ENCODE measurements at regions not wholly inside any gene's neighbourhood (a gene's known extent, or its start where the extent isn't known, plus 50 kb on each side); places are given as distances from the start of the nearest gene placed in this dataset.
"Not testable (repeated sequence)": the region's sequence is repeated elsewhere in the genome, so short reads cannot be mapped to it uniquely, and the experiment has no call there.

DNA sequence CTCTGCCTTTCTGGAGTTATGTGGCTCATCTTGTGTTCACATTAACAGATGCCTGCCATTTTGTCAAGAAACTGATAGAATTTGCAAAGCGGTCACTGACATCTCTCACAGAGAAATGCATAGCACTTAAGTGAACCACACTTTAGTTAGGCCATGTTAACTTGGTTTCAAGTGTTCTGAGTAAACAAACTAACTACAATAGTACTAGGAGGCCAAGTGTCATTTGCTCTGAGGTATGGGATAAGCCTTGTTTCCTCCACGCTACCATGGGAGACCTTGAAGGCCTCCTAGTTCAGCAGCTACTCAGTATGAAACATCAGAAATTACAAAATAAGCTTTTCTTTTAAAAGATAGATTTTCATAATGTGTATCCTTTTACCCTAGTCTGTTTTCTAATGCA is 143.5 kb upstream of the MARCKS start:
- H3K4me1 ChIP-seq (ENCODE audit: insufficient read depth, low read length), result no peaks in the 10 kb centered on the region
- H3K9me3 ChIP-seq (ENCODE audit: insufficient read depth, low read depth, low read length), result no peaks in the 10 kb centered on the region
- H3K4me3 ChIP-seq (ENCODE audit: low read length), result no peak overlapping the region
- H3K27ac ChIP-seq (ENCODE audit: low read length), result no peak overlapping the region
- no peaks in the 10 kb centered on the region for H3K36me3 ChIP-seq (ENCODE audit: insufficient read depth, low read depth, low read length)
- no peaks in the 10 kb centered on the region for H3K27me3 ChIP-seq (ENCODE audit: insufficient read depth, low read length)
- H3K9ac ChIP-seq (ENCODE audit: low read depth, low read length), result no peak overlapping the region

DNA sequence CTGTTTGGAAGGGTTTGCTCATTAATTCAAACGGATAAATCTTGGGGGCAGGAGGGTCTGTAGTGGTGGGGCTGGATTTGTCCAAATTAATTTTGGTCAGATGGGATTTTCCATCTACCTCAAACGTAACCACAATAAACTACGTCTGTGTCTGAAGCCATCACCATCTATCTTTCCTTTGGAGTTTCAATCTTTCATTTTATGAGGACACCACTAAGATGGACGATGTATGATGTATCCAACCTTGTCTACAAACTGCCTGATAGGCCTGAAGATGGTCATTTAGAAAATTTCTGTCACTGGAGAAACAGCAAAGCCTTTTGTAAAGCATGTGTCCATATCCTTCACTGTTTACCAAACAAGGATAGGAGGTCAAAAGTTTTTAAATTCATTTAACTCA is 138.6 kb upstream of the MARCKS start:
- H3K27ac ChIP-seq (ENCODE audit: low read length), result no peak overlapping the region
- no peak overlapping the region for H3K4me3 ChIP-seq (ENCODE audit: low read length)

DNA sequence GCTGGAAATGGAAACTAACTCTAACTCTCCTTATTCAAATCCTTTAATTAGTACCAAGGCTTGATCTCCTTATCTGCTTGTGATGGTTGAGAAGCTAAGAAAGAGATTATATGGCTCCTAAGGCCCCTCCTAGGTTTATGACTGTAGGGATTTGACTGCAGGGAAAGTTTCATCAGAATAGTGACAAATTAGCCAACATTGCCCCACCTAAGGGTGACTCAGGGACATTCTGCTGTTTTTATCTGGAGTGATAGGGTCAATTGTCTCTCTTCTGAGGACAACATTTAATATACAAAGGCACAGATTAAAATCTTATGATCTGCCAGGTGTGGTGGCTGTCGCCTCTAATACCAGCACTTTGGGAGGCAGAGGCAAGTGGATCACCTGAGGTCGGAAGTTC is 138.1 kb upstream of the MARCKS start:
- H3K4me3 ChIP-seq (ENCODE audit: low read length), result no peak overlapping the region
- no peak overlapping the region for H3K27ac ChIP-seq (ENCODE audit: low read length)
- H3K4me1 ChIP-seq (ENCODE audit: insufficient read depth, low read length), result no peaks in the 10 kb centered on the region
- H3K36me3 ChIP-seq (ENCODE audit: insufficient read depth, low read depth, low read length), result no peaks in the 10 kb centered on the region
- no peak overlapping the region for H3K9ac ChIP-seq (ENCODE audit: low read depth, low read length)
- H3K9me3 ChIP-seq (ENCODE audit: insufficient read depth, low read depth, low read length), result no peaks in the 10 kb centered on the region
- H3K27me3 ChIP-seq (ENCODE audit: insufficient read depth, low read length), result no peaks in the 10 kb centered on the region

More for the DNA sequence above, 138.6 kb upstream of the MARCKS start:
- no peaks in the 10 kb centered on the region for H3K36me3 ChIP-seq (ENCODE audit: insufficient read depth, low read depth, low read length)
- H3K9me3 ChIP-seq (ENCODE audit: insufficient read depth, low read depth, low read length), result no peaks in the 10 kb centered on the region
- no peak overlapping the region for H3K9ac ChIP-seq (ENCODE audit: low read depth, low read length)
- no peaks in the 10 kb centered on the region for H3K27me3 ChIP-seq (ENCODE audit: insufficient read depth, low read length)
- H3K4me1 ChIP-seq (ENCODE audit: insufficient read depth, low read length), result no peaks in the 10 kb centered on the region

DNA sequence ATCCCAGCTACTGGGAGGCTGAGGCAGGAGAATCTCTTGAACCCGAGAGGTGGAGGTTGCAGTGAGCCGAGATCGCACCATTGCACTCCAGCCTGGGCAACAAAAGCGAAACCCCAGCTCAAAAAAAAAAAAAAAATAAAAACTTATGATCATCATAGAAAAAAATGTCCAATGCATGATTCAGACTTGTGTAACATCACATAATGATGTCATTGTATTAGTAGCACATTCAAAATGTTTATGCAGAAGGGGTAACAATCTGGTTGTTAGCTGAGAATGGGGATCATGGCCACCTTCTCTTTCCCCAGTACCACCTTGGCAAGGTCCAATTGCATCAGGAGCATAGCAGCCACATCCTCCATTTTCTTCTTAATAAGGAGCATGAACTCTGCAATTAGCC is 137.6 kb upstream of the MARCKS start:
- Histone ChIP-seq H3K36me3 (ENCODE audit: insufficient read depth, low read depth, low read length) (no peaks in the 10 kb centered on the region), H3K9ac (ENCODE audit: low read depth, low read length) (no peak overlapping the region), H3K4me1 (ENCODE audit: insufficient read depth, low read length) (no peaks in the 10 kb centered on the region), H3K4me3 (ENCODE audit: low read length) (no peak overlapping the region), H3K27me3 (ENCODE audit: insufficient read depth, low read length) (no peaks in the 10 kb centered on the region), H3K27ac (ENCODE audit: low read length) (no peak overlapping the region), H3K9me3 (ENCODE audit: insufficient read depth, low read depth, low read length) (no peaks in the 10 kb centered on the region)

DNA sequence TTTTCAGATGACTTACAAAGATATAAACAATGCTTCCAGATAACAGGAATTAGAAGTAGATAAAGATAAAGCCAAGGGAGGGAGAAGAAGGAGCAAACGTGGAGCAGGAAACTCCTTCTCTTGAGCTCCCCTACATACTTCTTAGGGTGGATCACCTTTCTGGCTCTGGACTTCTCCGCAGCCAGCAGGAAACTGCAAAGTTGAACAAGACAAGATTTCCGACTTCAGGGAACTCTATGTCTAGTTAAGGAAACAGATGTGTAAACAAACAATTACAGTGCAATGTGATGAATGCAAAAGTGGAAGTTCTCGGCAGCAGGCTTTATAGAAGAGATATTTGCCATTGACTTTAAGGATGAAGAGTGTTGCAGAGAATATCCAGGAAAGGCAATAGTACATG is 134.0 kb upstream of the MARCKS start:
- no peak overlapping the region for H3K27ac ChIP-seq (ENCODE audit: low read length)
- H3K27me3 ChIP-seq (ENCODE audit: insufficient read depth, low read length), result no peaks in the 10 kb centered on the region
- no peak overlapping the region for H3K4me3 ChIP-seq (ENCODE audit: low read length)
- no peaks in the 10 kb centered on the region for H3K4me1 ChIP-seq (ENCODE audit: insufficient read depth, low read length)
- H3K36me3 ChIP-seq (ENCODE audit: insufficient read depth, low read depth, low read length), result no peaks in the 10 kb centered on the region
- H3K9ac ChIP-seq (ENCODE audit: low read depth, low read length), result no peak overlapping the region
- H3K9me3 ChIP-seq (ENCODE audit: insufficient read depth, low read depth, low read length), result no peaks in the 10 kb centered on the region

DNA sequence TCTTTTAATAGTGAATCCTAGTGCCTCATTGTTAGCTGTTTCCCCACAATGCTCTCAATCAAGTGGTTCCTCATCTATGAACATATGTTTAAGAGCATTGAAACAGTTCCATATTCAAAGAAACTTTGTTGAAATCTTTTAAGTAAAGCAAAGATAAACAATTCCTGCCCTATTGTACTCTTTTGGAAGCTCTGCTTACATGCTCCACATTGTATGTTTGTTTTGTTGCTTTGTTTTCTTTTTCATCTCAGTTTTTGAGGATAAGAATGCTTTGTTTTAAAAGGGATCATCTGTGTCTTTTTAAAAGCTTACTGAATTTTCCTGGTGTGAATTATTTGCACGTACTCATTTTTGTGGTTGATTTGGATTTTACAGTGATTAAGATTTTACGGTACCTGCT is 132.2 kb upstream of the MARCKS start:
- H3K9me3 ChIP-seq (ENCODE audit: insufficient read depth, low read depth, low read length); H3K27me3 ChIP-seq (ENCODE audit: insufficient read depth, low read length); H3K36me3 ChIP-seq (ENCODE audit: insufficient read depth, low read depth, low read length); H3K4me1 ChIP-seq (ENCODE audit: insufficient read depth, low read length); H3K27ac ChIP-seq (ENCODE audit: low read length); H3K9ac ChIP-seq (ENCODE audit: low read depth, low read length); H3K4me3 ChIP-seq (ENCODE audit: low read length): not testable (repeated sequence)

DNA sequence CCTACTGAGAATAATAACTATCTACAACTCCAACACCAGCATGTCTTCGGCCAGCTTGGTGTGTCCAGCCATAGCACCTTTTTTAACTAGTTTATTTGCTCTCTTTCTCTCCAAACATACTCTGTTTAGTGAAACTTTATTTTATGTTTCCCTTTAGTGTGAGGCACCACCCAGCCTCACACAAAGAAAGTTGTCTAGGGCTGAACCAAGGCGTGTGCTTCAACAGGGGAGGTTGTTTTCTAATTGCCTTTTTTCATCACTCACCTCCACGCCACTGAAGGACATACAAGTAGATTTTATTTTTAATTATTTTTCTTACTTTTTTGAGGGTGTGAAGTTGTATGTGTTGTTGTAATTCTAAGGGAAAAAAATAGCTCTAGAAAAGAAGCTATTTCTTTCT is 125.6 kb upstream of the MARCKS start:
- Histone ChIP-seq H3K4me1 (ENCODE audit: insufficient read depth, low read length) (no peaks in the 10 kb centered on the region), H3K9ac (ENCODE audit: low read depth, low read length) (no peak overlapping the region), H3K27ac (ENCODE audit: low read length) (no peak overlapping the region), H3K9me3 (ENCODE audit: insufficient read depth, low read depth, low read length) (no peaks in the 10 kb centered on the region), H3K36me3 (ENCODE audit: insufficient read depth, low read depth, low read length) (no peaks in the 10 kb centered on the region), H3K4me3 (ENCODE audit: low read length) (no peak overlapping the region), H3K27me3 (ENCODE audit: insufficient read depth, low read length) (no peaks in the 10 kb centered on the region)

DNA sequence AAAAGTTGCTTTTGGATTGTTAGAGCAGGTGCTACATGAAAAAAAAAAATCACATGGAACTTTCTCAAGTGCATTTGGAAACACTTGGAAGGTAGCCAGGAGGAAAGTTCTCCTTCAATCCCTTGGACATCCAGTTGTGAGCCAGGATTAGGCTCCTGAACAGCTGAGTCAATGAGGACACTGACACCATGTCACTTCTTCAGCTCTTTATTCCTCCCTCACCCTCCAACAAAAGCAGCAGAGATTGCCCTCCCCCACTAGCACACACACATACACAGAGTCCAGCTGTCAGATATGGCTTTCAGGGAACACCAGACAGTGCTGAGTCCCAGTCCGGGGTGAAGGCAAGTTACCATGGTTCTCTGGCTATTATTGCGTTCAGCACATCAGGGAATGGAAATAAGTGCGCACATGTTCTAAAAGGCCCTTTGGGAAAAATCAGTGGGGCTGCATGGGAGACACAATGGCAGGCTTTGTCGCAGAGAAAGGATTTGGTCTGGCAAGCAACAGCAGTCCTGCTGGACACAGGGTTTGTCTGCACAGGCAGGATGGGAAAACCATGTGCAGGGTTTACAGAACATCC is 124.7 kb upstream of the MARCKS start:
- no peaks in the 10 kb centered on the region for H3K27me3 ChIP-seq (ENCODE audit: insufficient read depth, low read length)
- no peak overlapping the region for H3K27ac ChIP-seq (ENCODE audit: low read length)
- no peak overlapping the region for H3K9ac ChIP-seq (ENCODE audit: low read depth, low read length)

DNA sequence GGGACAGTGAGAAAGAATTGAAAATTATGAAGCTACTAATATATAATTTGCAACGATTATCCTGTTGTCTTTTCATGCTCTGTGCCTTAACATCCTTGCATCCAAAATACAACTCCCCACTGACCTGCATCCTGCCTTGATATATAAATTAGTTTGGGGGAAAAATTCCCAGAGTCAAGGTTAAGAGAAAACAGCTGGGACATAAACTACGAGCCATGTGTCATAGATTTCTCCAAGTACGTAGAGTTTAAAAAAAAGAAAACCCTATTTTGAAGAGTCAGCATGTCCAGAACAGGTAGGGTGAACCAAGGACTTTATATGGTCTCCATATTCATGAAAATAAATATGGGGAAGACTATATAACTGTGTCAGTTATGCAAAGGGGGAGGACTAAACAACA is 123.8 kb upstream of the MARCKS start:
- H3K9ac ChIP-seq (ENCODE audit: low read depth, low read length), result no peak overlapping the region
- no peaks in the 10 kb centered on the region for H3K36me3 ChIP-seq (ENCODE audit: insufficient read depth, low read depth, low read length)
- H3K4me1 ChIP-seq (ENCODE audit: insufficient read depth, low read length), result no peaks in the 10 kb centered on the region
- H3K4me3 ChIP-seq (ENCODE audit: low read length), result no peak overlapping the region
- no peaks in the 10 kb centered on the region for H3K27me3 ChIP-seq (ENCODE audit: insufficient read depth, low read length)
- H3K27ac ChIP-seq (ENCODE audit: low read length), result no peak overlapping the region
- no peaks in the 10 kb centered on the region for H3K9me3 ChIP-seq (ENCODE audit: insufficient read depth, low read depth, low read length)

More for the DNA sequence above, 124.7 kb upstream of the MARCKS start:
- Histone ChIP-seq H3K4me1 (ENCODE audit: insufficient read depth, low read length) (no peaks in the 10 kb centered on the region), H3K9me3 (ENCODE audit: insufficient read depth, low read depth, low read length) (no peaks in the 10 kb centered on the region), H3K36me3 (ENCODE audit: insufficient read depth, low read depth, low read length) (no peaks in the 10 kb centered on the region), H3K4me3 (ENCODE audit: low read length) (no peak overlapping the region)

DNA sequence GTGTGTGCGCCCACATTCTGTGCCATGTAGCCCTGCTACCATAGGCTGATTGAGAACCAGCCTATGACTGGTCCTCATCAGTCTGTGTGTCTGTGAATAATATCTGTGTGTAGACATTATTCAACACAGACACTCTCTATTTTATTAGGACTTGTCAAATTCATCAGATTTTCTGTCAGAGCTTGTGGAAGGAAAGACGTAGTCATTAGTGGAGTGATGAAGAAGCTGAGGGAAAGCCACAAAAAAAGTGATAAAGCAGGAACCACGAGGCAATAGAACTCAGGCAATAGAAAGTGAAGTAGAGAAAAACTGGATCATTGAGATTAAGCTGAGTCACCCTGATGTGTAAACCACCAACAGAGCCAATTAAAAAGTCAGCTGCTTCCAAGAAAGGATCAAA is 122.2 kb upstream of the MARCKS start:
- Histone ChIP-seq H3K4me1 (ENCODE audit: insufficient read depth, low read length) (no peaks in the 10 kb centered on the region), H3K4me3 (ENCODE audit: low read length) (no peak overlapping the region), H3K9ac (ENCODE audit: low read depth, low read length) (no peak overlapping the region), H3K27me3 (ENCODE audit: insufficient read depth, low read length) (no peaks in the 10 kb centered on the region), H3K36me3 (ENCODE audit: insufficient read depth, low read depth, low read length) (no peaks in the 10 kb centered on the region), H3K27ac (ENCODE audit: low read length) (no peak overlapping the region), H3K9me3 (ENCODE audit: insufficient read depth, low read depth, low read length) (no peaks in the 10 kb centered on the region)

DNA sequence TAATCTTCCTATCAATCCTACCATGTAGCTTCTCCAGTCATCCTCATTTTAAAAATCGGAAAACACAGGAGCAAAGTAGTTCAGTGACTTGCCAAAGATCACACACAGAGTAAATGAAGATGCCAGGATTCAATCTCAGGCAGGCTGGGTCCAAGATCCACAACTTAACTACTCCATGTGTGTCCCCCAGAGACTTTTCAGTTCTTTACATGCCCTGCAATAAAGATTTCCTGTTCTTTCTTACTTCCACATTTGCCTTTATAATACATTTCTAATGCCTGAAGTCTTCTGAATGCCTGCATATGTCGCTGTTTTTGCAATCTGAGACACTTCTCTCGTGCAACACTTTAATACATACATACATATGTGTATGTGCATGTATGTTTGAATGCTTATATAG is 121.7 kb upstream of the MARCKS start:
- no peak overlapping the region for H3K4me3 ChIP-seq (ENCODE audit: low read length)
- H3K9ac ChIP-seq (ENCODE audit: low read depth, low read length), result no peak overlapping the region
- H3K27me3 ChIP-seq (ENCODE audit: insufficient read depth, low read length), result no peaks in the 10 kb centered on the region
- no peaks in the 10 kb centered on the region for H3K4me1 ChIP-seq (ENCODE audit: insufficient read depth, low read length)
- H3K36me3 ChIP-seq (ENCODE audit: insufficient read depth, low read depth, low read length), result no peaks in the 10 kb centered on the region
- no peaks in the 10 kb centered on the region for H3K9me3 ChIP-seq (ENCODE audit: insufficient read depth, low read depth, low read length)
- H3K27ac ChIP-seq (ENCODE audit: low read length), result no peak overlapping the region

DNA sequence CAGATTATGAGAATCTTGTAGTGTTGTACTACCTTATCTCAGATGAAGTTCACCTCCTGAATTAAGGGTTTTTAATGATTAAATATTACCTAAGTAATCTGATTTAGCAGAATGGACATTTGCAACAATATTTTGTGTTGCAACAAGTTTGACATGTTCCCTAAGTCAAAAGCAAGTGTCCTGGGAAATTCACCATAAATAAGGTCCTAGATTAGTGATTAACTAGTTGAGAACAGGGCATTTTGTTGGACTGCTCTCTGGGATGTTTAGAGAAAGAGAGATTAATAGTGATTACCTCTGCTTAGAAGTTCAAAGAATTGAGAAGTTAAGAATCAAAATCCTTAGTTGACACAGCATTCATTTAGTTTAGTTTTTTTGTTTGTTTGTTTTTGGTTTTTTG is 120.2 kb upstream of the MARCKS start:
- H3K36me3 ChIP-seq (ENCODE audit: insufficient read depth, low read depth, low read length), result no peaks in the 10 kb centered on the region

More for the DNA sequence above, 120.2 kb upstream of the MARCKS start:
- Histone ChIP-seq H3K9me3 (ENCODE audit: insufficient read depth, low read depth, low read length) (no peaks in the 10 kb centered on the region), H3K4me3 (ENCODE audit: low read length) (no peak overlapping the region), H3K9ac (ENCODE audit: low read depth, low read length) (no peak overlapping the region), H3K27ac (ENCODE audit: low read length) (no peak overlapping the region), H3K4me1 (ENCODE audit: insufficient read depth, low read length) (no peaks in the 10 kb centered on the region), H3K27me3 (ENCODE audit: insufficient read depth, low read length) (no peaks in the 10 kb centered on the region)

All from iPS-20b (cell line).